Common myeloid progenitor, CD34-positive (primary cell): ENCODE measurements at regions not wholly inside any gene's neighbourhood (a gene's known extent, or its start where the extent isn't known, plus 50 kb on each side); places are given as distances from the start of the nearest gene placed in this dataset.

Source experiments
- CTCF ChIA-PET: fragments of 350-600 bp; sonication (Branson Sonifier 250); formaldehyde crosslinking; loops from one replicate; lab custom pipeline; 2021; ENCODE audit warnings: antibody characterized with exemption; lab: Charles Lee
- POLR2A ChIA-PET: fragments of 350-600 bp; sonication (Branson Sonifier 250); formaldehyde crosslinking; loops from one replicate; lab custom pipeline; 2021; ENCODE audit warnings: antibody characterized with exemption; lab: Charles Lee
- DNase-seq, 3 donors: peaks; one replicate each; pipeline versions ENCODE4 v3.0.0 to v3.0.0-alpha.2; 2013
- H3K27ac ChIP-seq, 2 experiments: 1 replicate in 1 of 2; 2 replicates in 1 of 2; pipeline ENCODE4 v1.7.0; 2013; ENCODE audit warnings: inconsistent platforms in 2 of 2, low read length in 2 of 2, mild to moderate bottlenecking in 2 of 2, low read depth in 1 of 2, moderate library complexity in 1 of 2; ENCODE audit not compliant: severe bottlenecking in 2 of 2, insufficient read depth in 1 of 2, poor library complexity in 1 of 2
- H3K27me3 ChIP-seq, 5 experiments: replicated peaks in 2 of 5; 1 replicate in 3 of 5; 2 replicates in 2 of 5; pipeline versions ENCODE4 v1.6.1 to v1.7.0; 2013; ENCODE audit warnings: low read length in 4 of 5, mild to moderate bottlenecking in 2 of 5, moderate library complexity in 2 of 5, inconsistent platforms in 1 of 5; ENCODE audit not compliant: insufficient read depth in 5 of 5, control insufficient read depth in 4 of 5
- H3K36me3 ChIP-seq, 4 experiments: 1 replicate in 2 of 4; 2 replicates in 2 of 4; pipeline versions ENCODE4 v1.6.1 to v1.7.0; 2013; ENCODE audit warnings: low read length in 3 of 4, control low read depth in 1 of 4, mild to moderate bottlenecking in 1 of 4; ENCODE audit not compliant: control insufficient read depth in 4 of 4, insufficient read depth in 4 of 4
- H3K4me1 ChIP-seq, 4 experiments: 1 replicate in 3 of 4; 2 replicates in 1 of 4; pipeline versions ENCODE4 v1.6.1 to v1.7.1; 2013; ENCODE audit warnings: low read length in 3 of 4, mild to moderate bottlenecking in 3 of 4, control low read depth in 1 of 4, inconsistent platforms in 1 of 4, moderate library complexity in 1 of 4; ENCODE audit not compliant: control insufficient read depth in 4 of 4, insufficient read depth in 4 of 4; ENCODE audit errors: control extremely low read depth in 1 of 4
- H3K4me3 ChIP-seq, 7 experiments: 1 replicate in 4 of 7; 2 replicates in 3 of 7; pipeline versions ENCODE4 v1.5.1 to v1.7.0; 2013; ENCODE audit warnings: mild to moderate bottlenecking in 7 of 7, low read length in 6 of 7, moderate library complexity in 6 of 7, inconsistent platforms in 2 of 7, low read depth in 2 of 7, control low read depth in 1 of 7; ENCODE audit not compliant: insufficient read depth in 4 of 7, control insufficient read depth in 1 of 7; ENCODE audit errors: extremely low read depth in 1 of 7
- H3K9me3 ChIP-seq, 5 experiments: 1 replicate in 4 of 5; 2 replicates in 1 of 5; pipeline versions ENCODE4 v1.6.1 to v1.7.1; 2013; ENCODE audit warnings: low read length in 4 of 5, mild to moderate bottlenecking in 2 of 5, inconsistent platforms in 1 of 5, low read depth in 1 of 5, moderate library complexity in 1 of 5; ENCODE audit not compliant: control insufficient read depth in 4 of 5, insufficient read depth in 2 of 5; ENCODE audit errors: control extremely low read depth in 1 of 5
- WGBS: methylation state at CpG from one replicate; pipeline ENCODE4 v1.1.5; 2013; ENCODE audit not compliant: insufficient coverage; 5-methylcytosine and 5-hydroxymethylcytosine counted together

- ChIA-PET CTCF (no interaction called here), POLR2A (no interaction called here)
- Histone ChIP-seq H3K4me1 (no peaks in the 10 kb centered on the region), H3K36me3 (no peaks in the 10 kb centered on the region), H3K4me3 (no peak overlapping the region), H3K27me3 (peaks cover 0 to 4% (median 0%) of the 10 kb centered on the region in 5 experiments), H3K9me3 (no peaks in the 10 kb centered on the region), H3K27ac (no peak overlapping the region)
- no peak for DNase-seq
- WGBS: 100% methylated on average over 3 of the region's 6 CpGs
Observed at GRCh38 chr2:765369-765768, 88.2 kb upstream of the TMEM18 start.

- ChIA-PET CTCF (interaction anchor here (0.7 kb wide), 1 partner anchor 14 kb away, joined by 3 read pairs; no protein-coding TSS in a partner anchor), POLR2A (no interaction called here)
- whole genome bisulfite sequencing: 89% methylated on average over 16 of the region's 16 CpGs
- DNase-seq: no peak
- Histone ChIP-seq H3K27me3 (peaks cover 0 to 4% (median 0%) of the 10 kb centered on the region in 5 experiments), H3K36me3 (no peaks in the 10 kb centered on the region), H3K9me3 (no peaks in the 10 kb centered on the region), H3K4me1 (no peaks in the 10 kb centered on the region), H3K4me3 (no peak overlapping the region), H3K27ac (no peak overlapping the region)
Observed at GRCh38 chr2:763766-764525, 86.7 kb upstream of the TMEM18 start.

- ChIA-PET POLR2A (no interaction called here), CTCF (interaction anchor here (0.6 kb wide), 1 partner anchor 1135 kb away, joined by 3 read pairs; no protein-coding TSS in a partner anchor)
- no peaks in the 10 kb centered on the region for H3K36me3 ChIP-seq
- no peak overlapping the region for H3K4me3 ChIP-seq
- no peak for DNase-seq
- 87% methylated on average over 4 of the region's 4 CpGs for WGBS
- no peak overlapping the region for H3K27ac ChIP-seq
- no peaks in the 10 kb centered on the region for H3K4me1 ChIP-seq
- no peaks in the 10 kb centered on the region for H3K9me3 ChIP-seq
- H3K27me3 ChIP-seq: peaks cover 0 to 4% (median 0%) of the 10 kb centered on the region in 5 experiments
Observed at GRCh38 chr2:762646-763045, 85.4 kb upstream of the TMEM18 start.

- Histone ChIP-seq H3K27ac (no peak overlapping the region), H3K4me1 (no peaks in the 10 kb centered on the region), H3K4me3 (no peak overlapping the region), H3K27me3 (peaks cover 0 to 4% (median 0%) of the 10 kb centered on the region in 5 experiments), H3K36me3 (no peaks in the 10 kb centered on the region), H3K9me3 (peaks cover 0 to 2% (median 0%) of the 10 kb centered on the region in 5 experiments)
- 92% methylated on average over 2 of the region's 6 CpGs for WGBS
- no peak for DNase-seq
- CTCF ChIA-PET: no interaction called here
- POLR2A ChIA-PET: no interaction called here
Observed at GRCh38 chr2:761384-761783, 84.2 kb upstream of the TMEM18 start.

- Histone ChIP-seq H3K4me1 (no peaks in the 10 kb centered on the region), H3K27me3 (peaks cover 0 to 4% (median 2%) of the 10 kb centered on the region in 5 experiments), H3K27ac (no peak overlapping the region), H3K4me3 (no peak overlapping the region), H3K36me3 (no peaks in the 10 kb centered on the region), H3K9me3 (peaks cover 0 to 2% (median 0%) of the 10 kb centered on the region in 5 experiments)
- ChIA-PET POLR2A (no interaction called here), CTCF (interaction anchor here (1.7 kb wide), 1 partner anchor 11 kb away, joined by 3 read pairs; no protein-coding TSS in a partner anchor)
- DNase-seq: no peak
- 100% methylated on average over 3 of the region's 5 CpGs for WGBS
Observed at GRCh38 chr2:760001-760400, 82.8 kb upstream of the TMEM18 start.

GRCh38 chr2:758073-758820 lies 81.0 kb upstream of the TMEM18 start:
- ChIA-PET POLR2A (interaction anchor here (0.7 kb wide), 1 partner anchor 752 kb away, joined by 3 read pairs; no protein-coding TSS in a partner anchor), CTCF (no interaction called here)
- Histone ChIP-seq H3K27ac (no peak overlapping the region), H3K36me3 (no peaks in the 10 kb centered on the region), H3K9me3 (peaks cover 0 to 2% (median 0%) of the 10 kb centered on the region in 5 experiments), H3K4me3 (no peak overlapping the region), H3K27me3 (peaks cover 0 to 4% (median 2%) of the 10 kb centered on the region in 5 experiments), H3K4me1 (no peaks in the 10 kb centered on the region)
- DNase-seq: peak in 1 of 3 donors; percentile 19
- WGBS: 63% methylated on average over 7 of the region's 13 CpGs

GRCh38 chr2:753123-753522 lies 75.9 kb upstream of the TMEM18 start:
- H3K27ac ChIP-seq: no peak overlapping the region
- no peak overlapping the region for H3K4me3 ChIP-seq
- POLR2A ChIA-PET: no interaction called here
- 96% methylated on average over 7 of the region's 7 CpGs for WGBS
- H3K9me3 ChIP-seq: peaks cover 0 to 2% (median 0%) of the 10 kb centered on the region in 5 experiments
- H3K27me3 ChIP-seq: peaks cover 0 to 9% (median 2%) of the 10 kb centered on the region in 5 experiments
- CTCF ChIA-PET: no interaction called here
- H3K36me3 ChIP-seq: no peaks in the 10 kb centered on the region
- no peaks in the 10 kb centered on the region for H3K4me1 ChIP-seq
- DNase-seq: no peak
